HG03175 (cell line): ENCODE measurements at regions not wholly inside any gene's neighbourhood (a gene's known extent, or its start where the extent isn't known, plus 50 kb on each side); places are given as distances from the start of the nearest gene placed in this dataset.

Experiments
- ATAC-seq: cut with Tn5 transposase; IDR thresholded peaks from one replicate; pipeline ENCODE4 v1.9.1; 2021; ENCODE audit warnings: mild to moderate bottlenecking, moderate library complexity; ENCODE audit not compliant: unreplicated experiment

GRCh38 chr14:87547536-87547935 is 445.4 kb downstream of the GALC start:
- no peak for ATAC-seq

- ATAC-seq, result no peak
These were observed 450.7 kb downstream of the GALC start for GRCh38 chr14:87542288-87542687.

- ATAC-seq, result no peak
These were observed 452.6 kb downstream of the GALC start for GRCh38 chr14:87540339-87540738.

- ATAC-seq, result no peak
These were observed 463.9 kb downstream of the GALC start for GRCh38 chr14:87529081-87529480.

- no peak for ATAC-seq
These were observed 466.3 kb downstream of the GALC start for GRCh38 chr14:87526731-87527130.

GRCh38 chr14:87524011-87524410 is 469.0 kb downstream of the GALC start:
- no peak for ATAC-seq

- no peak for ATAC-seq
These were observed 470.4 kb downstream of the GALC start for GRCh38 chr14:87522575-87522974.

GRCh38 chr14:87508333-87508732 is 484.6 kb downstream of the GALC start:
- ATAC-seq, result no peak

GRCh38 chr14:87503711-87504110 is 489.3 kb downstream of the GALC start:
- ATAC-seq, result no peak

- ATAC-seq, result no peak
These were observed 495.7 kb downstream of the GALC start for GRCh38 chr14:87497301-87497700.

GRCh38 chr14:87494010-87494409 is 499.0 kb downstream of the GALC start:
- ATAC-seq, result no peak

- ATAC-seq, result no peak
These were observed 500.4 kb downstream of the GALC start for GRCh38 chr14:87492561-87492960.

- no peak for ATAC-seq
These were observed 501.2 kb downstream of the GALC start for GRCh38 chr14:87491816-87492215.

GRCh38 chr14:87489196-87489819 is 503.7 kb downstream of the GALC start:
- ATAC-seq, result no peak

GRCh38 chr14:87483271-87484260 is 509.4 kb downstream of the GALC start:
- no peak for ATAC-seq

GRCh38 chr14:87468531-87468930 is 524.5 kb downstream of the GALC start:
- no peak for ATAC-seq

GRCh38 chr14:87467578-87467977 is 525.4 kb downstream of the GALC start:
- ATAC-seq, result no peak

GRCh38 chr14:87465770-87466169 is 527.2 kb downstream of the GALC start:
- ATAC-seq, result no peak

- no peak for ATAC-seq
These were observed 531.3 kb downstream of the GALC start for GRCh38 chr14:87461704-87462103.

- ATAC-seq, result no peak
These were observed 535.3 kb downstream of the GALC start for GRCh38 chr14:87457720-87458119.

GRCh38 chr14:87450193-87450592 is 542.8 kb downstream of the GALC start:
- ATAC-seq, result no peak

- ATAC-seq, result no peak
These were observed 544.0 kb downstream of the GALC start for GRCh38 chr14:87449016-87449415.
